ENCODE measurements at regions not wholly inside any gene's neighbourhood (a gene's known extent, or its start where the extent isn't known, plus 50 kb on each side); places are given as distances from the start of the nearest gene placed in this dataset.
"Not testable (repeated sequence)": the region's sequence is repeated elsewhere in the genome, so short reads cannot be mapped to it uniquely, and the experiment has no call there.

GRCh38 chr21:35171385-35171784 lies 122.3 kb upstream of the RUNX1 start:
- TF ChIP-seq ZNF274 (IDR thresholded peaks at IDR 0.05; ENCODE audit: low read depth, low read length), result no peak

GRCh38 chr21:35170818-35171217 lies 121.7 kb upstream of the RUNX1 start:
- no peak overlapping the region for H3K4me3 ChIP-seq (ENCODE audit: low read length)
- no peak for TF ChIP-seq ZNF274 (IDR thresholded peaks at IDR 0.05; ENCODE audit: low read depth, low read length)

More at GRCh38 chr21:35171385-35171784, 122.3 kb upstream of the RUNX1 start:
- no peak overlapping the region for H3K4me3 ChIP-seq (ENCODE audit: low read length)

GRCh38 chr21:35170244-35170643 lies 121.1 kb upstream of the RUNX1 start:
- TF ChIP-seq ZNF274 (IDR thresholded peaks at IDR 0.05; ENCODE audit: low read depth, low read length), result no peak
- H3K4me3 ChIP-seq (ENCODE audit: low read length), result no peak overlapping the region

GRCh38 chr21:35169574-35169973 lies 120.5 kb upstream of the RUNX1 start:
- TF ChIP-seq ZNF274 (IDR thresholded peaks at IDR 0.05; ENCODE audit: low read depth, low read length), result no peak
- H3K4me3 ChIP-seq (ENCODE audit: low read length), result no peak overlapping the region

- TF ChIP-seq ZNF274 (IDR thresholded peaks at IDR 0.05; ENCODE audit: low read depth, low read length), result no peak
- no peak overlapping the region for H3K4me3 ChIP-seq (ENCODE audit: low read length)
These were observed 119.6 kb upstream of the RUNX1 start for GRCh38 chr21:35168735-35169134.

GRCh38 chr21:35164971-35165483 lies 115.9 kb upstream of the RUNX1 start:
- H3K4me3 ChIP-seq (ENCODE audit: low read length), result no peak overlapping the region
- TF ChIP-seq ZNF274 (IDR thresholded peaks at IDR 0.05; ENCODE audit: low read depth, low read length), result no peak

- no peak for TF ChIP-seq ZNF274 (IDR thresholded peaks at IDR 0.05; ENCODE audit: low read depth, low read length)
- H3K4me3 ChIP-seq (ENCODE audit: low read length), result no peak overlapping the region
These were observed 115.3 kb upstream of the RUNX1 start for GRCh38 chr21:35164380-35164779.

- H3K4me3 ChIP-seq (ENCODE audit: low read length), result no peak overlapping the region
- TF ChIP-seq ZNF274 (IDR thresholded peaks at IDR 0.05; ENCODE audit: low read depth, low read length), result no peak
These were observed 114.3 kb upstream of the RUNX1 start for GRCh38 chr21:35163411-35163810.

- TF ChIP-seq ZNF274 (IDR thresholded peaks at IDR 0.05; ENCODE audit: low read depth, low read length), result no peak
- H3K4me3 ChIP-seq (ENCODE audit: low read length), result no peak overlapping the region
These were observed 113.7 kb upstream of the RUNX1 start for GRCh38 chr21:35162831-35163230.

- no peak overlapping the region for H3K4me3 ChIP-seq (ENCODE audit: low read length)
- no peak for TF ChIP-seq ZNF274 (IDR thresholded peaks at IDR 0.05; ENCODE audit: low read depth, low read length)
These were observed 110.8 kb upstream of the RUNX1 start for GRCh38 chr21:35159881-35160280.

- not testable (repeated sequence) for H3K4me3 ChIP-seq (ENCODE audit: low read length)
These were observed 108.3 kb upstream of the RUNX1 start for GRCh38 chr21:35157374-35157773.

GRCh38 chr21:35156293-35157278 lies 107.5 kb upstream of the RUNX1 start:
- TF ChIP-seq ZNF274 (IDR thresholded peaks at IDR 0.05; ENCODE audit: low read depth, low read length), result no peak
- no peak overlapping the region for H3K4me3 ChIP-seq (ENCODE audit: low read length)

GRCh38 chr21:35154788-35155187 lies 105.7 kb upstream of the RUNX1 start:
- H3K4me3 ChIP-seq (ENCODE audit: low read length), result no peak overlapping the region
- TF ChIP-seq ZNF274 (IDR thresholded peaks at IDR 0.05; ENCODE audit: low read depth, low read length), result no peak

GRCh38 chr21:35153671-35154070 lies 104.6 kb upstream of the RUNX1 start:
- no peak overlapping the region for H3K4me3 ChIP-seq (ENCODE audit: low read length)
- TF ChIP-seq ZNF274 (IDR thresholded peaks at IDR 0.05; ENCODE audit: low read depth, low read length), result no peak

- H3K4me3 ChIP-seq (ENCODE audit: low read length), result no peak overlapping the region
- TF ChIP-seq ZNF274 (IDR thresholded peaks at IDR 0.05; ENCODE audit: low read depth, low read length), result no peak
These were observed 101.6 kb upstream of the RUNX1 start for GRCh38 chr21:35150562-35151226.

All from GM08714 (cell line).